ENCODE measurements at regions not wholly inside any gene's neighbourhood (a gene's known extent, or its start where the extent isn't known, plus 50 kb on each side); places are given as distances from the start of the nearest gene placed in this dataset.

- TF ChIP-seq, protein P1, sequence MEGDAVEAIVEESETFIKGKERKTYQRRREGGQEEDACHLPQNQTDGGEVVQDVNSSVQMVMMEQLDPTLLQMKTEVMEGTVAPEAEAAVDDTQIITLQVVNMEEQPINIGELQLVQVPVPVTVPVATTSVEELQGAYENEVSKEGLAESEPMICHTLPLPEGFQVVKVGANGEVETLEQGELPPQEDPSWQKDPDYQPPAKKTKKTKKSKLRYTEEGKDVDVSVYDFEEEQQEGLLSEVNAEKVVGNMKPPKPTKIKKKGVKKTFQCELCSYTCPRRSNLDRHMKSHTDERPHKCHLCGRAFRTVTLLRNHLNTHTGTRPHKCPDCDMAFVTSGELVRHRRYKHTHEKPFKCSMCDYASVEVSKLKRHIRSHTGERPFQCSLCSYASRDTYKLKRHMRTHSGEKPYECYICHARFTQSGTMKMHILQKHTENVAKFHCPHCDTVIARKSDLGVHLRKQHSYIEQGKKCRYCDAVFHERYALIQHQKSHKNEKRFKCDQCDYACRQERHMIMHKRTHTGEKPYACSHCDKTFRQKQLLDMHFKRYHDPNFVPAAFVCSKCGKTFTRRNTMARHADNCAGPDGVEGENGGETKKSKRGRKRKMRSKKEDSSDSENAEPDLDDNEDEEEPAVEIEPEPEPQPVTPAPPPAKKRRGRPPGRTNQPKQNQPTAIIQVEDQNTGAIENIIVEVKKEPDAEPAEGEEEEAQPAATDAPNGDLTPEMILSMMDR (conservative IDR thresholded peaks at IDR 0.05; ENCODE audit: low read length): no peak
- no peak for TF ChIP-seq EZH2phosphoT487 (IDR thresholded peaks at IDR 0.05; ENCODE audit: borderline replicate concordance)
Observed at GRCh38 chr2:47226132-47226922, 50.0 kb upstream of the CALM2 start.
